ENCODE measurements at regions not wholly inside any gene's neighbourhood (a gene's known extent, or its start where the extent isn't known, plus 50 kb on each side); places are given as distances from the start of the nearest gene placed in this dataset.
"Not testable (repeated sequence)": the region's sequence is repeated elsewhere in the genome, so short reads cannot be mapped to it uniquely, and the experiment has no call there.

GRCh38 chr6:81383472-81383871 is 369.0 kb downstream of the TENT5A start:
- ATAC-seq = no peak

GRCh38 chr6:81382852-81383251 is 369.6 kb downstream of the TENT5A start:
- no peak for DNase-seq
- no peak for ATAC-seq
- intact Hi-C loops (cut with DNase I) = no loop called here

More at GRCh38 chr6:81383472-81383871, 369.0 kb downstream of the TENT5A start:
- intact Hi-C loops (cut with DNase I) = no loop called here
- DNase-seq = no peak

GRCh38 chr6:81381382-81381916 is 371.0 kb downstream of the TENT5A start:
- intact Hi-C loops (cut with DNase I) = no loop called here

GRCh38 chr6:81380718-81381338 is 371.7 kb downstream of the TENT5A start:
- intact Hi-C loops (cut with DNase I) = no loop called here
- no peak for ATAC-seq
- no peak for DNase-seq

More at GRCh38 chr6:81381382-81381916, 371.0 kb downstream of the TENT5A start:
- ATAC-seq (no peak), DNase-seq (no peak)

- intact Hi-C loops (cut with DNase I) = no loop called here
- ATAC-seq = no peak
- no peak for DNase-seq
Measured at GRCh38 chr6:81376745-81377144, 375.7 kb downstream of the TENT5A start.

GRCh38 chr6:81373414-81373813 is 379.1 kb downstream of the TENT5A start:
- DNase-seq = no peak
- intact Hi-C loops (cut with DNase I) = no loop called here
- ATAC-seq = no peak

- intact Hi-C loops (cut with DNase I) = no loop called here
- peak in 1 of 2 donors; percentile 50 for ATAC-seq
Measured at GRCh38 chr6:81371930-81372329, 380.6 kb downstream of the TENT5A start.

GRCh38 chr6:81366972-81367371 is 385.5 kb downstream of the TENT5A start:
- DNase-seq (no peak), ATAC-seq (no peak)
- intact Hi-C loops (cut with DNase I) = no loop called here

More at GRCh38 chr6:81371930-81372329, 380.6 kb downstream of the TENT5A start:
- DNase-seq = no peak

GRCh38 chr6:81362246-81362645 is 390.2 kb downstream of the TENT5A start:
- DNase-seq (no peak), ATAC-seq (no peak)
- intact Hi-C loops (cut with DNase I) = no loop called here

GRCh38 chr6:81353262-81353661 is 399.2 kb downstream of the TENT5A start:
- intact Hi-C loops (cut with DNase I) = no loop called here
- no peak for DNase-seq

GRCh38 chr6:81344026-81344425 is 408.5 kb downstream of the TENT5A start:
- intact Hi-C loops (cut with DNase I); ATAC-seq; DNase-seq: not testable (repeated sequence)

More at GRCh38 chr6:81353262-81353661, 399.2 kb downstream of the TENT5A start:
- ATAC-seq = no peak

- no peak for DNase-seq
- no peak for ATAC-seq
- intact Hi-C loops (cut with DNase I) = no loop called here
Measured at GRCh38 chr6:81340946-81341345, 411.5 kb downstream of the TENT5A start.

GRCh38 chr6:81331526-81331925 is 421.0 kb downstream of the TENT5A start:
- ATAC-seq = no peak
- no peak for DNase-seq
- intact Hi-C loops (cut with DNase I) = no loop called here

GRCh38 chr6:81328700-81329099 is 423.8 kb downstream of the TENT5A start:
- no peak for ATAC-seq
- intact Hi-C loops (cut with DNase I) = no loop called here
- no peak for DNase-seq

GRCh38 chr6:81326881-81327561 is 425.5 kb downstream of the TENT5A start:
- no peak for DNase-seq
- ATAC-seq = peak; percentile 47 to 76
- intact Hi-C loops (cut with DNase I) = no loop called here

- ATAC-seq (no peak), DNase-seq (no peak)
- intact Hi-C loops (cut with DNase I) = no loop called here
Measured at GRCh38 chr6:81309811-81310210, 442.7 kb downstream of the TENT5A start.

- intact Hi-C loops (cut with DNase I) = no loop called here
- no peak for ATAC-seq
Measured at GRCh38 chr6:81308577-81309279, 443.8 kb downstream of the TENT5A start.

GRCh38 chr6:81307651-81308214 is 444.7 kb downstream of the TENT5A start:
- DNase-seq = no peak
- intact Hi-C loops (cut with DNase I) = no loop called here
- no peak for ATAC-seq

More at GRCh38 chr6:81308577-81309279, 443.8 kb downstream of the TENT5A start:
- no peak for DNase-seq

- DNase-seq (no peak), ATAC-seq (no peak)
- intact Hi-C loops (cut with DNase I) = no loop called here
Measured at GRCh38 chr6:81304466-81304865, 448.0 kb downstream of the TENT5A start.

- DNase-seq (no peak), ATAC-seq (no peak)
- intact Hi-C loops (cut with DNase I) = no loop called here
Measured at GRCh38 chr6:81300961-81301360, 451.5 kb downstream of the TENT5A start.

Measured in left cardiac atrium (tissue), 4 donors.